Fibroblast of lung (primary cell): ENCODE measurements at regions not wholly inside any gene's neighbourhood (a gene's known extent, or its start where the extent isn't known, plus 50 kb on each side); places are given as distances from the start of the nearest gene placed in this dataset.

Source experiments
- CTCF ChIP-seq, 2 donors: IDR thresholded peaks in 1 of 2; conservative IDR thresholded peaks in 1 of 2; 1 replicate in 1 of 2; 2 replicates in 1 of 2; pipeline ENCODE4 v1.5.1; 2011 to 2012; ENCODE audit warnings: low read length in 2 of 2, control low read depth in 1 of 2, inconsistent platforms in 1 of 2, low read depth in 1 of 2, mild to moderate bottlenecking in 1 of 2
- EZH2 ChIP-seq: IDR thresholded peaks from 2 replicates; pipeline ENCODE4 v1.5.1; 2012; ENCODE audit warnings: low read length, control low read depth, mild to moderate bottlenecking; ENCODE audit errors: missing control alignments

GRCh38 chr1:58919226-58919958, 135.5 kb upstream of the JUN start:
- TF ChIP-seq CTCF (conservative IDR thresholded peaks at IDR 0.05 in 1 of 2, IDR thresholded peaks at IDR 0.05 in 1 of 2; ENCODE audit: low read depth in 1 of 2, low read length in 2 of 2), result no peak
- no peak for TF ChIP-seq EZH2
